GM19463 (cell line): ENCODE measurements at regions not wholly inside any gene's neighbourhood (a gene's known extent, or its start where the extent isn't known, plus 50 kb on each side); places are given as distances from the start of the nearest gene placed in this dataset.

ENCODE experiments used
- ATAC-seq: cut with Tn5 transposase; IDR thresholded peaks from one replicate; pipeline ENCODE4 v1.9.1; 2021; ENCODE audit warnings: mild to moderate bottlenecking, moderate library complexity; ENCODE audit not compliant: unreplicated experiment

- no peak for ATAC-seq
Measured at GRCh38 chr2:21591926-21592325, 468.2 kb downstream of the TDRD15 start.

- no peak for ATAC-seq
Measured at GRCh38 chr2:21599417-21599816, 475.6 kb downstream of the TDRD15 start.

- ATAC-seq: no peak
Measured at GRCh38 chr2:21602789-21603188, 479.0 kb downstream of the TDRD15 start.

GRCh38 chr2:21607572-21607971 lies 483.8 kb downstream of the TDRD15 start:
- ATAC-seq: no peak

- ATAC-seq: no peak
Measured at GRCh38 chr2:21610304-21610703, 486.5 kb downstream of the TDRD15 start.

- ATAC-seq: no peak
Measured at GRCh38 chr2:21617885-21618434, 494.2 kb downstream of the TDRD15 start.

- no peak for ATAC-seq
Measured at GRCh38 chr2:21620771-21621170, 497.0 kb downstream of the TDRD15 start.

GRCh38 chr2:21627938-21628337 lies 504.2 kb downstream of the TDRD15 start:
- no peak for ATAC-seq

- ATAC-seq: no peak
Measured at GRCh38 chr2:21633015-21633414, 509.2 kb downstream of the TDRD15 start.

GRCh38 chr2:21633466-21633865 lies 509.7 kb downstream of the TDRD15 start:
- no peak for ATAC-seq

GRCh38 chr2:21633911-21634310 lies 510.1 kb downstream of the TDRD15 start:
- no peak for ATAC-seq

- ATAC-seq: no peak
Measured at GRCh38 chr2:21640046-21640445, 516.3 kb downstream of the TDRD15 start.

GRCh38 chr2:21642647-21643046 lies 518.9 kb downstream of the TDRD15 start:
- no peak for ATAC-seq

- no peak for ATAC-seq
Measured at GRCh38 chr2:21643180-21643579, 519.4 kb downstream of the TDRD15 start.

- ATAC-seq: no peak
Measured at GRCh38 chr2:21644266-21644665, 520.5 kb downstream of the TDRD15 start.

- ATAC-seq: no peak
Measured at GRCh38 chr2:21646345-21646744, 522.6 kb downstream of the TDRD15 start.

- no peak for ATAC-seq
Measured at GRCh38 chr2:21650569-21650968, 526.8 kb downstream of the TDRD15 start.

- ATAC-seq: no peak
Measured at GRCh38 chr2:21655136-21655535, 531.4 kb downstream of the TDRD15 start.

GRCh38 chr2:21656330-21657075 lies 532.7 kb downstream of the TDRD15 start:
- no peak for ATAC-seq

- ATAC-seq: no peak
Measured at GRCh38 chr2:21657445-21657844, 533.7 kb downstream of the TDRD15 start.

GRCh38 chr2:21658269-21658668 lies 534.5 kb downstream of the TDRD15 start:
- no peak for ATAC-seq

- ATAC-seq: no peak
Measured at GRCh38 chr2:21658907-21659477, 535.2 kb downstream of the TDRD15 start.
